Heart right ventricle (tissue), 16 donors: ENCODE measurements at regions not wholly inside any gene's neighbourhood (a gene's known extent, or its start where the extent isn't known, plus 50 kb on each side); places are given as distances from the start of the nearest gene placed in this dataset.

Experiments
- ATAC-seq, 8 donors: fragments of 200-7000 bp; cut with Tn5 transposase; one replicate each; pipeline ENCODE4 v1.9.1; 2020; ENCODE audit warnings: mild to moderate bottlenecking in 8 of 8, moderate library complexity in 8 of 8, moderate number of reproducible peaks in 1 of 8
- DNase-seq, 2 donors: peaks; one replicate each; pipeline ENCODE4 v3.0.0-alpha.2; 2020
- H3K27ac ChIP-seq, 10 donors: fragments of 200-600 bp; sonication (generic) in 2 of 10; one replicate each; pipeline versions ENCODE4 v1.5.0 to v1.8.0; 2020 to 2022; ENCODE audit warnings: mild to moderate bottlenecking in 3 of 10
- H3K27me3 ChIP-seq, 7 donors: fragments of 200-600 bp; one replicate each; pipeline ENCODE4 v1.8.0; 2021 to 2022; ENCODE audit warnings: mild to moderate bottlenecking in 2 of 7
- H3K36me3 ChIP-seq, 9 donors: fragments of 200-600 bp; sonication (generic) in 1 of 9; one replicate each; pipeline versions ENCODE4 v1.5.0 to v1.8.0; 2020 to 2022; ENCODE audit warnings: mild to moderate bottlenecking in 2 of 9
- H3K4me1 ChIP-seq, 9 donors: fragments of 200-600 bp; sonication (generic) in 1 of 9; one replicate each; pipeline versions ENCODE4 v1.5.0 to v1.8.0; 2020 to 2022; ENCODE audit warnings: mild to moderate bottlenecking in 4 of 9
- H3K4me3 ChIP-seq, 10 donors: fragments of 200-600 bp; sonication (generic) in 2 of 10; one replicate each; pipeline versions ENCODE4 v1.5.0 to v1.8.0; 2020 to 2022; ENCODE audit warnings: mild to moderate bottlenecking in 7 of 10, moderate library complexity in 2 of 10
- H3K9me3 ChIP-seq, 11 donors: fragments of 200-600 bp in 10 of 11; sonication (generic) in 2 of 11; one replicate each; pipeline versions ENCODE4 v1.5.0 to v1.8.0; 2013 to 2022; ENCODE audit warnings: mild to moderate bottlenecking in 2 of 11, control low read depth in 1 of 11, moderate library complexity in 1 of 11
- CTCF ChIP-seq, 9 donors: fragments of 200-600 bp; sonication (generic) in 2 of 9; IDR thresholded peaks; one replicate each; pipeline versions ENCODE4 v1.5.0 to v1.8.0; 2021 to 2022; ENCODE audit warnings: antibody characterized with exemption in 9 of 9, mild to moderate bottlenecking in 5 of 9, moderate library complexity in 1 of 9
- WGBS, 2 donors: extraction: QIAGEN DNeasy Blood & Tissue Kit; methylation state at CpG; one replicate each; pipeline ENCODE4 v1.1.7; 2013; ENCODE audit warnings: inconsistent platforms in 1 of 2; 5-methylcytosine and 5-hydroxymethylcytosine counted together
- intact Hi-C, 10 donors: fragments of 100-400 bp; cut with DNase I; formaldehyde crosslinking; loops; one replicate each; pipeline versions ENCODE4 v1.11.1 to v1.14.2; 2022
- donor health status: Arrhythmogenic right ventricular cardiomyopathy.
- donor health status: ischemic (EF 13 %, LVEDD 7.1; RV severe dilation, severe dysfunction).
- donor health status: healthy with polysubstance abuse.
- donor health status: DM: no; HTN: yes; CAD: no.
- donor health status: DM: no; HTN: no; CAD: no.
- donor health status: ischemic (EF 25% LVEDD 6.9; RV normal size, moderate dysfunction).
- donor health status: ischemic (EF 25% LVEDD 5.7; RV mildly dilated, moderate dysfunction).
- donor health status: healthy.
- donor health status: DM: yes; HTN: yes; CAD: no.
- donor health status: Ischemic cardiomyopathy.
- donor health status: ischemic (EF 35%, LVEDD 5.7; RV mildly dilated, moderate dysfunction).
- donor health status: nonischemic (EF 11% LVEDD 7.7; RV severe dilation, severe dysfunction).
- donor health status: DM: yes; HTN: yes; CAD: no.
- donor health status: PGD.
- donor health status: ischemic (EF 29% LVEDD 5.4; RV normal size, mild dysfunction).
- donor health status: nonischemic (EF 23%, LVEDD 6.1; RV moderate dilation, normal function).

DNA sequence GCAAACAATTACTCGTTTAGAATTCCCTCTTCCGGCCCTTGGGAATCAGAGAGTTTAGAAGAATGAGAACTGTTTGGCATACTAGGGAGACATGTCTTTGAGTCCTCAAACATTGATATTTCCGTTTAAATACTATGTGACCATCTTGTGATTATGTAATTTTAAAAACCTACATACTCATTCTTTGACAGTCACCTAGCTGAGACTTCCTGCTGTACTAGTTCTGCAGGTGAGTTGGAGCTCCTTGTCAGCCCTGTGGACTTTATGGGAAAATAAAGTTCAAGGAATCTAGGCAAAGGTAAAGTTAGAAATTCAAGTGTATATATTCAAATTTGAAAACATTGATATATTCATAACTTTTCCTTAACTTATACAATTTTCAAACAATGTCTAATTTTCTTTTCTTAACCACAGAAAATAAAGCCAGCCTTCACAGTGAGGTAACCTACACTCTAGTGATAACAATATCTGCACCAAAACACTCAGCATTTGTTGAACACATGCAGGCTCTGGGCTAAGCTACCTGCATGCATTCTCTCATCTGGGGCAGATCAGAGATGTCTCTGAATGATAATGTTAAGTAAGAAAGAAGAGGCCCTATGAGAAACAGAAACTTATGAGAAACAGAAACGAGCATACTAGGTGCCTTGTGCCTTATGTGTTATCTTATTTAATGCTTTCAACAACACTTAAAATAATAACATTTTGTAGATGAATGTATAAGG lies 67.0 kb upstream of the BACE2 start:
- no peak overlapping the region for H3K27ac ChIP-seq

DNA sequence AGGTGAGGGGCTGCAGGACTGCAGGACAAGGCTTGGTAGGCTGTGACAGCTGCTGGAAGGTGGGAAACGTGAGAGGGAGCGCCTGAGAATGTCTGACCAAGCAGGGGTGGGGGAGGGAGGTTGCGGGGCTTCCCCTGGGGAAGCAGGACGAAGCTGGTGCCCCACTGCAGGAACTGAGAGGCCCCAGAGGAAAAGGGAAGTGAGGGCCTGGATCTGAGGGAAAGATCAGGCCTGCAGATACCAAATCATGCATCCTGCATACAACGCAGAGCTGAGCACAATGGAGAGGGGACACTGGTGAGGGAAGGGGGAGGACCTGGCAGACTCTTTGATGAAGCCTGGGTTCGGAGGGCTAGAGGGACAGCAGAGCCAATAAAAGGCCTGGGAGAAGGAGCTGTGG lies 65.7 kb upstream of the BACE2 start:
- ATAC-seq (peak in 2 of 8 donors; percentile 33 to 38), DNase-seq (no peak)
- peaks cover 0 to 6% (median 0%) of the 10 kb centered on the region in 9 donors for H3K4me1 ChIP-seq
- peaks cover 0 to 34% (median 30%) of the 10 kb centered on the region in 7 donors for H3K27me3 ChIP-seq
- peaks cover 0 to 22% (median 0%) of the 10 kb centered on the region in 11 donors for H3K9me3 ChIP-seq
- no peak overlapping the region for H3K4me3 ChIP-seq
- no peak for TF ChIP-seq CTCF (IDR thresholded peaks at IDR 0.05)
- WGBS, 2 donors = 29 to 54% methylated on average over 6 of the region's 6 CpGs
- no peaks in the 10 kb centered on the region for H3K36me3 ChIP-seq
- no peak overlapping the region for H3K27ac ChIP-seq
- intact Hi-C loops = no loop called here

More for the DNA sequence above, 67.0 kb upstream of the BACE2 start:
- H3K27me3 ChIP-seq = peaks cover 0 to 22% (median 18%) of the 10 kb centered on the region in 7 donors
- WGBS, 2 donors = 86 to 90% methylated on average over 4 of the region's 4 CpGs
- peaks cover 0 to 22% (median 0%) of the 10 kb centered on the region in 11 donors for H3K9me3 ChIP-seq
- H3K4me1 ChIP-seq = peaks cover 0 to 6% (median 3%) of the 10 kb centered on the region in 9 donors
- intact Hi-C loops = no loop called here
- H3K36me3 ChIP-seq = no peaks in the 10 kb centered on the region
- ATAC-seq = no peak
- no peak for TF ChIP-seq CTCF (IDR thresholded peaks at IDR 0.05)
- DNase-seq = no peak
- H3K4me3 ChIP-seq = no peak overlapping the region

GRCh38 chr21:41107602-41108001 lies 60.4 kb upstream of the BACE2 start:
- ATAC-seq (no peak), DNase-seq (no peak)
- Histone ChIP-seq H3K27ac (no peak overlapping the region), H3K9me3 (no peaks in the 10 kb centered on the region), H3K4me1 (peaks cover 0 to 3% (median 0%) of the 10 kb centered on the region in 9 donors), H3K36me3 (no peaks in the 10 kb centered on the region), H3K27me3 (peaks cover 0 to 63% (median 58%) of the 10 kb centered on the region in 7 donors), H3K4me3 (no peak overlapping the region)
- intact Hi-C loops = no loop called here
- WGBS, 2 donors = 88 to 89% methylated on average over 11 of the region's 11 CpGs
- TF ChIP-seq CTCF (IDR thresholded peaks at IDR 0.05) = no peak

DNA sequence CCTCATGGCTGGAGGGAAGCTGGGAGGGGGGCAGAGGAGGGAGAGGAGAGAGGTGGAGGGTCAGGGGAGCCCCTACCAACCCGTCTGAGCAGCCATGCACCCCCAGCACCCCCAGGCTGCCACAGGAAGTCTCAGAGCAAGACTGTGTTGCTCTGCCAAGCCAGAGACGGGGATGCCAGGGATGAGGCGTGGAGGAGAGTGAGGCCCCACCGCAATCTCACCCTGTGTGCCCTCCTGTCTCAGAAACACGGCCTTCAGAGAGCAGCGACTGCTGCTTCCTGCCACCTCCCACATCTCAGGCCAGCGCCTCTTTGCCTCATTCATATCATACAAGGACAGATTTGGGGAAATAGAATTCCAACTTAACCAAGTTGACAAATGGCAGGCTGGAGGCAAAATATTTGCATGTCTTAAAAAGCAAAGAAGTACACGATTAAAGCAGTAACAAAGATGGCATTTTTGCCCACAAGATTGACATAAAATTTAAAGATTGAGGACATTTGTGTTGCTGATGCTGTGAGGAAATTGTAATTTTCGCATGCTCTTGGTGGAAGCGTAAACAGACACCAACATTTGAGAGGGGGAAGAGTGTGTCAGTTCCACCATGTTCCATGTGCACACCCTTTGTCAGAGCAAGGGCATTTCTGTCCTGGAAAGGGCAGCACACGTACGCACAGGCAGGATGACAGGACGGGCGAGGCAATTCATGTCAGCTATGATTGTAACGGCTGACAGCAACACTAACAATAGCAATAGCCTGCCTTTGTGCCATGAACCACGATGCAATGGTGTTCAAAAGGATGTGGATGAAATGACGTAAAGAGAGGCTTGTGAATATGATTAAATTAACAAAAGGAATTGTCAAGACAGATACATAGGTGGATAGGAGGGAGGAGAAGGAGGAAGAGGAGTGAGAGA lies 59.0 kb upstream of the BACE2 start:
- ATAC-seq = no peak
- Histone ChIP-seq H3K9me3 (no peaks in the 10 kb centered on the region), H3K36me3 (no peaks in the 10 kb centered on the region), H3K4me1 (peaks cover 0 to 13% (median 0%) of the 10 kb centered on the region in 9 donors), H3K4me3 (no peak overlapping the region), H3K27ac (no peak overlapping the region), H3K27me3 (peaks cover 0 to 64% (median 58%) of the 10 kb centered on the region in 7 donors)
- intact Hi-C loops = no loop called here
- WGBS, 2 donors = 60% methylated on average over 17 of the region's 17 CpGs
- no peak for DNase-seq
- TF ChIP-seq CTCF (IDR thresholded peaks at IDR 0.05) = no peak
